ENCODE measurements at regions not wholly inside any gene's neighbourhood (a gene's known extent, or its start where the extent isn't known, plus 50 kb on each side); places are given as distances from the start of the nearest gene placed in this dataset.
"Not testable (repeated sequence)": the region's sequence is repeated elsewhere in the genome, so short reads cannot be mapped to it uniquely, and the experiment has no call there.

DNA sequence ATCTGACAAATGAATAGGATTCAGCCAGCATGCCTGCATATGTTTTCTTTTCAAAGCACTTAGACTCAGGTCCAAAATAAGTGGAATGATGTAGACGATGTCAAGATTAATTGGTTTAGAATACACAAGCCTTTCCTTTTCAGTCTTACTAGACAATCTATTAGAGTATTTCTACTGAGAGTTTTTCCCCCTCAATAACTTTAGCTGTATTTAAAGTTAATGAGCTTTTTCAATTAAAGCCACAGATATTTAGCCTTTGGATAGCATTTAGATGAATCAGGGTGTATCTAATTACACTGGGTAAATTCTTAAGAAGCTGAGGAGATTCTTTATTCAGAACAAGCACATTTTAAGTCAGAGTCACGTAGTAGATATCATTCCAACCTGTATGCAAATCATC is 198.7 kb upstream of the MPDZ start:
- DNase-seq = no peak

DNA sequence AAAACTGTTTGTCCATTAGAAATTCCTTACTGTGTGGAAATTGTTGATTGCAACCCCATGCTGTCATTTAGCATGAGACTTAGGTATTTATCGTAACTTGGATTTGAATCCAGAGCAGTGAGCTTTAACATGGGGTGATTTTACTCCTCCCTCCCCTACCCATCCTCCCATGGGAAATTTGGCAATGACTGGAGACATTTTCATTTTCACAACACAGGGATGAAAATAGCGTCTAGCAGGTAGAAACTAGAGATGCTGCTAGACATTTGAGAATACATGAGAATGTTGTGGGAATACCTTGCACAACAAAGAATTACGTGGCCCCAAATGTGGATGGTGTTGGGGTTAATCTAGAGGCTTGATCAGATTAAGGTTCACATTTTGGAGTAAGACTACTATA is 191.3 kb upstream of the MPDZ start:
- DNase-seq = no peak

- DNase-seq = no peak
Observed at GRCh38 chr9:13467157-13467556, 187.7 kb upstream of the MPDZ start.

DNA sequence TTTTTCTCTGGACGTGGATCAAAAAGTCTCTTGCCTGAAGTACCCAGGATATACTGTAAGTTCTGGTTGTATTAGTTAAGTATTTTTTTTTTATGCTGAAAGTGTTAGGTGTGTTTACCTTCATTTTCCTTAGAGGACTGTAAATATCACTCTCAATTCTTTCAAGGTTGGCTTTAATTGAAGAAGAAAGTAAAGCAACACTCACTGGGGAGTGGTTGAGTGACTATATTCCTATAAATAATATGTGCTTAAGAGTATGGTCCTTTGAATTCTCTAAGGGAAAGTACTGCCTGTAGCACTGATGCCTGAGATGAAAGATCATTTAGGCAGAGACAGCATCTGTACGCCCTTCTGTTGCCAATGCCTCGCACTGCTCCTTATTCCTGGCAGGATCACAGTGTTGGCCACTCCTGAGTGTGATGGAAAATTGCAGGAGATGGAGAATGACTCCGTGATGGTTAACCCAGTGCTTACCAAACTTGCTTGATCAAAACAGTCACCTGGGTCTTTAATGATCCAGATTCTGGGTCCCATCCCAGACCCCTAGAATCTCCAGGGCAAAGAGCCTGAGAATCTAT is 182.0 kb upstream of the MPDZ start:
- DNase-seq = no peak

DNA sequence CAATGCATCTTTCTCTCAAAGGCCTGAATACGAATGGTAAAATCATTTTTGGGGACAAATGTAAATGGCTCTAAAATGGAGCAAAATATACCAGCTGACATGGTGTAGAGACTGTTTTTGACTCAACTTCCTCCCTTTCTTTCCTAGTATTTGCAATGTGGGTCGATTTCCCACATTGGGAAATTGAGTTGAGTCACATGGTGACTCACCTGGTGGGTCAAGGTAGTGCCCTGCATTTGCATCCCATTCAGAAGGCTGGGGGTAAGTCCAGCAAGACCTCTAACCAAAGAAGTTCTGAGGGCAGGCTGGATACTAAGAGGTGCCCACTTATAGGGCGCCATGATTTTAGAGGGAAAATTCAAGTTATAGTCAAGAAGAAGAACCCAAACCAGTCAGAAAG is 179.6 kb upstream of the MPDZ start:
- DNase-seq = no peak

- no peak for DNase-seq
Observed at GRCh38 chr9:13457795-13458194, 178.3 kb upstream of the MPDZ start.

DNA sequence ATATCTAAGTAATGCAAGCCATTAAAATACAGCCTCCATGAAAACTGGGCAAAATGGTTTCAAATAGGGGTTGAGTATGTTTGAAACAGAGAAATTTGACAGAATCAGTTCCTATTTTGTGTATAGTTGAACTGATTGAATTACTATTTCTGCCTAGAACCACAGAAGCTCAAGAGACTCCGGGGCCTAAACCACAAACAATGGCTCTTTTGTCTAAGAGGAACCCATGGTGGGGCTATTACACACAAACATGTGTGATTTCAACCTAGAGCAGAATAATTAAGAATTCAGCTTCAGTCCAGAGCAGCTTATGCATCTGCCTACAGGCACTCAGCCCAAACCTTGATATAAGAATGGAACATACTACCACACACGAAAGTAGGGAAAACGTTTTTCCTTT is 171.2 kb upstream of the MPDZ start:
- no peak for DNase-seq

- DNase-seq = no peak
Observed at GRCh38 chr9:13448482-13448881, 169.0 kb upstream of the MPDZ start.

DNA sequence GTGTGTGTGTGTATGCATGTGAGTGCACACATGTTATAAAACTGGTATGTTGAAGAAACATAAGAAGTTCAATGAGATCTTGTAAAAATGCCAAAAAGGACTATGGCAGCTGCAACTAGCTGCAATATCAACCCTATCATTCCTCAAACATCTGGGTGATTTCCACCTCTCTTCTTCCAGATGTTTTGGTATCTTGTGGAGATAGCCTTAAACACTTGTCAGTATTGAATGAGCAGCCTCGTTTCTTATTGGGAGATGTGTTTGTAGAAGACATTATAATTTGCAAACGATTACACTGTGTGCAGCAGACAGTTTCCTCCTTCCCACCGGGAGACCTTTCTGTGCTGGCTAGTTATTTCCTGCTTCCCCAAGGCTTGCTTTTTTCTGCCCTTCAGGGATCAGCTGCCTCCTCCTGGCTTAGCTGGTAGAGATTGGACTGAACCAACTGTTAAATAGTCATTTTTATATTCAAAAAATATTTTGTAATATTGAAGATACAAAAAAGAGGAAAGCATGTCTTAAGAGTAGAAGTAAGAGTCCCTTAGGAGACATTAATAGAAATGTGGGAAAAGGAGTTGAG is 168.4 kb upstream of the MPDZ start:
- no peak for DNase-seq

DNA sequence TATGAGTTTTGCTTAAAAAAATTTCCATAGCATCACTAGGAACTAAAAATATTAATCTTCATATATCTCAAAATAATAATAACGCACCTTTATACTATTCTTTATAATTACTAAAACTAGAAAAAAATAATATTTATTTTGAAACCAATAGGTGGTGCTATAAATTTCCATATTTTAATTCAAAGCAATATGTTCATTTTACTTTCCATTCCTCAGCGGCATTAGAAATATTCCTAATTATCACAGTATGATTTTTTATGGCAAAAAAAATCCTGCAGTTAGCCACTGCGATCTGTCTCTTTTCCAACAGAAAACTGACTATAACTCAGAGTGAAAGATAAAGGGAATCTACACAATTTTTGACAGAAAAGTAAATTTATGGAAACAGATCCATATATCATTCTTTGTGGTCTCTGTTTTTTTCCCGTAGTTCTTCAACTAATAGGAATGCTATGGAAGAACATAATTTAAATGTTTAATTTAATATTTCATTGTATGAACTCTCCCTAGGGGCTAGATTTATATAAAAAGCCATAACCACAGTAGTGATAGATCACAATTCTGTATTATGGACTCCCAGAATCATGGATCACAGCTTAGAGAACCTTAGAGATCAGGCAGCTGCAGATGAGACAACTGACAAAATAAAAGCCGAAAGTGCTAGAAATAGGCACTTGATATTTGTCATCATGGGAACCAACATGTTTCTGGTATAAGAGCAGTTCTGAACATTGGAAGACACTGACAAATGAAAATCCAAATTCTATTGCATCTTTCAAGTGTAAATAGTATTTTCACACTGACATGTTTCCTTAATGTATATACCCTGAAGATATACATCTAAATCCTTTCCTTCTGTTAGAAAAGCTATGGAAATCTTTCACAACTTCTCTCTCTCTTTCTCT is 167.7 kb upstream of the MPDZ start:
- no peak for DNase-seq

DNA sequence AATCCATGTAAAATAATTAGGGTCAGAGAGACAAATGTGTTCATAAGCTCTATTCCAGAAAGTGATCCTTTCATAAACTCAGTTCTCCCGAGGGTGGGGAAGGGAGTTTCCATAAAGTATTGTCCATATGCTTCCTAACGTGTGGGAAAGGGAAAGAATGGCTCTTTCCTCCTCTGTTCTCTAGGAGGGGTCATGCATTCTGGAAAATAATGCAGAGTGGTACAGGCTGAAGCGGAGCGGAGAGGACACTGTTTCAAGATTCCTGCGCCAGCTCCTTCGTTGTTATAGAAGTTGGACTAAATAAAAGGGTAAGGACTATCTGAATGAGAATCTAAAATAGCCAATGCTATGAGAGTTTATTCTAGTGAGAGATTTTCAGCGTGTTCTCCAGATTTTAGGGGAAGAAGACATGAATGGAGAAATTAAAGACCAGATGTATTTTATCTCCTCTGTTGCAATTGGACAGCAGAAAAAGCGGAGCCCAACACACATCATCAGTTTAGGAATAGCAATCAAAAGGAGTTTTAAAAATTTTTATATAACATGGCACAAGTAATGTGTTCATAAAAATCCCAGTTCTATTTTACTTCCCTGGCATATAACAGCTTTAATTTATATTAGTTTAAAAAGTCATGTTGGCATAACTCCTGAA is 166.9 kb upstream of the MPDZ start:
- no peak for DNase-seq

- no peak for DNase-seq
Observed at GRCh38 chr9:13445103-13445500, 165.6 kb upstream of the MPDZ start.

GRCh38 chr9:13444245-13445102 is 165.0 kb upstream of the MPDZ start:
- DNase-seq = no peak

GRCh38 chr9:13443346-13444244 is 164.1 kb upstream of the MPDZ start:
- DNase-seq = no peak

DNA sequence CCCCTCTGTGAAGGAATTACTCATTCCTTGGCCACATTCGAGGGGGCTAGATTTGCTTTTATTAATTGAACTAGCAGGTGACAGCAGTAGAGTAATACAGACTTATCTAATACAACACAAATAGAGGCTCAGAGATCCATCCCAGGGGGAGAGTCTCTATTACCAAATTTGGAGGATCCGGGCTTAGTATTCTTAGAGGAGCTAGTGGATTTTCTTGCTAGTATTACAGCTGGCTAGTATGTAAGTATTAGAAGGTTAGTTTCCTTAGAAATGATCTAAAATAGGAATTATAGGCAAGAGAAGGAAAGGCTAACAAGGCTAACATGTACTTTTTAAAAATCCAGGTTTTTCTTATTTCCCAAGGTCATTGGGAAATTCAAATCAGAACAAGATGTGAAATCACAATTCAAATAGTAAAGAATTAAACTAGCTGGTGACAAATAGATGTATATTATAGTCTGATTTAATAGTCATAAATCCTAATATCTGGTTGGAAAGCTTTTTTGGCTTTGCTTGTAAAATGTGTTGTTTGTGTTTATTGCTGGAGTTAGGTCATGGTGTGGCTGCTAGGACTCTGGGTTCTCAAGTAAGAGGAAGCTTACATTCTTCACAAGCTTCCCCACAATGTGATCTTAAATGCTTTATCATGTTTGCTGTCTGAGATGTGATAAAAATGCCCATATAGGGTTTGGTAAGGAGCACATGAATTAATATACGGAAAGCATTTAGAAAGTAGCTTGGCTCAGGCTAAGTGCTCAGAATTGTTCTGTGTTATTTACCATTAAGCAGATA is 160.4 kb upstream of the MPDZ start:
- DNase-seq = no peak

- DNase-seq = no peak
Observed at GRCh38 chr9:13437866-13438265, 158.4 kb upstream of the MPDZ start.

DNA sequence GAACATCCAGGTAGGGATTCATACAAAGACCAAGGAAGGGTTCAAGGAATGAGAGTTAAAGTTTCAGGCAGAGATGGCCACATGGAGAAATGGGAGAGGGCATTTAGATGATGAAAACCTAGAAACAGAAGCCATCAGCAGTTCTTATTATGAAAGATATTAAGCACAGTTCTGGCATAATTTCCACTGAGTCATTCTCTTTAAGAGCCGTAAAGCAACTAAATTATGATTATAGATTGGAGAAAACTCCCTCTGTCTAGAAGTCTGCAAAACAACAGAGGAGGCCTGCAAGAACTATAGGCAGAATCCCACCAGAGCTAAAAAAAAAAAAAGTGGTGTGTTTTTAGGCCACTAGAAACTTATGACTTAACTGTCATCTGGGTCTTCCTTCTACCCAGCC is 157.1 kb upstream of the MPDZ start:
- DNase-seq = no peak

- DNase-seq = not testable (repeated sequence)
Observed at GRCh38 chr9:13433453-13433852, 154.0 kb upstream of the MPDZ start.

GRCh38 chr9:13432904-13433303 is 153.4 kb upstream of the MPDZ start:
- DNase-seq = no peak

- DNase-seq = no peak
Observed at GRCh38 chr9:13431692-13432091, 152.2 kb upstream of the MPDZ start.

GRCh38 chr9:13431222-13431536 is 151.7 kb upstream of the MPDZ start:
- DNase-seq = no peak
